ENCODE measurements at regions not wholly inside any gene's neighbourhood (a gene's known extent, or its start where the extent isn't known, plus 50 kb on each side); places are given as distances from the start of the nearest gene placed in this dataset.

- H3K4me1 ChIP-seq (ENCODE audit: control insufficient read depth, insufficient read depth, low read length), result no peaks in the 10 kb centered on the region
- ATAC-seq (no peak), DNase-seq (ENCODE audit: low read depth, low spot score) (no peak)
- ChIA-PET POLR2A (no interaction called here), CTCF (no interaction called here)
- no peak overlapping the region for H3K27ac ChIP-seq (ENCODE audit: low read length)
- intact Hi-C loops (cut with micrococcal nuclease; ENCODE audit: unreplicated experiment) (no loop called here), in situ Hi-C loops (cut with HindIII; ENCODE audit: low pct_unique_long_range_greater_than_20kb, low sequenced_read_pairs) (no loop called here)
- TF ChIP-seq POLR2AphosphoS5 (IDR thresholded peaks at IDR 0.05; ENCODE audit: low read depth, low read length), result no peak
- TF ChIP-seq TCF7L2 (IDR thresholded peaks at IDR 0.05; ENCODE audit: low read depth, low read length), result no peak
- TF ChIP-seq SIN3A (IDR thresholded peaks at IDR 0.05; ENCODE audit: borderline replicate concordance, insufficient read depth, low read depth, low read length), result no peak
- TF ChIP-seq REST (IDR thresholded peaks at IDR 0.05; ENCODE audit: insufficient read depth in 1 of 2, low read depth in 2 of 2, low read length in 1 of 2), result no peak
- TF ChIP-seq CTCF (IDR thresholded peaks at IDR 0.05), result no peak
- no TSS peak for BruUV-seq (replicated peaks)
- no peak overlapping the region for H3K4me3 ChIP-seq (ENCODE audit: low read depth in 2 of 2, low read length in 2 of 2)
- no peaks in the 10 kb centered on the region for H3K27me3 ChIP-seq (ENCODE audit: control insufficient read depth, insufficient read depth, low read length)
- no peaks in the 10 kb centered on the region for H3K36me3 ChIP-seq (ENCODE audit: control insufficient read depth, insufficient read depth, low read length)
- no peaks in the 10 kb centered on the region for H3K9me3 ChIP-seq (ENCODE audit: control insufficient read depth, insufficient read depth, low read depth, low read length)
Measured at GRCh38 chr2:14756122-14756541, 123.6 kb downstream of the LRATD1 start.

- in situ Hi-C loops (cut with HindIII; ENCODE audit: low pct_unique_long_range_greater_than_20kb, low sequenced_read_pairs), result no loop called here
- H3K27ac ChIP-seq (ENCODE audit: low read length), result no peak overlapping the region
- intact Hi-C loops (cut with micrococcal nuclease; ENCODE audit: unreplicated experiment), result no loop called here
- ChIA-PET POLR2A (no interaction called here), CTCF (no interaction called here)
- no peak overlapping the region for H3K4me3 ChIP-seq (ENCODE audit: low read depth in 2 of 2, low read length in 2 of 2)
- no peaks in the 10 kb centered on the region for H3K9me3 ChIP-seq (ENCODE audit: control insufficient read depth, insufficient read depth, low read depth, low read length)
- no peaks in the 10 kb centered on the region for H3K4me1 ChIP-seq (ENCODE audit: control insufficient read depth, insufficient read depth, low read length)
- ATAC-seq, result no peak
- no peaks in the 10 kb centered on the region for H3K36me3 ChIP-seq (ENCODE audit: control insufficient read depth, insufficient read depth, low read length)
- TF ChIP-seq CTCF (IDR thresholded peaks at IDR 0.05) (no peak), REST (IDR thresholded peaks at IDR 0.05; ENCODE audit: insufficient read depth in 1 of 2, low read depth in 2 of 2, low read length in 1 of 2) (no peak), TCF7L2 (IDR thresholded peaks at IDR 0.05; ENCODE audit: low read depth, low read length) (no peak), POLR2AphosphoS5 (IDR thresholded peaks at IDR 0.05; ENCODE audit: low read depth, low read length) (no peak), SIN3A (IDR thresholded peaks at IDR 0.05; ENCODE audit: borderline replicate concordance, insufficient read depth, low read depth, low read length) (no peak)
- no TSS peak for BruUV-seq (replicated peaks)
- no peaks in the 10 kb centered on the region for H3K27me3 ChIP-seq (ENCODE audit: control insufficient read depth, insufficient read depth, low read length)
- DNase-seq (ENCODE audit: low read depth, low spot score), result no peak
Measured at GRCh38 chr2:14756981-14757657, 124.6 kb downstream of the LRATD1 start.

Measured in Panc1 (cell line).